Left lung (tissue), 4 donors: ENCODE measurements at regions not wholly inside any gene's neighbourhood (a gene's known extent, or its start where the extent isn't known, plus 50 kb on each side); places are given as distances from the start of the nearest gene placed in this dataset.

ENCODE experiments used
- ATAC-seq: fragments of 200-7000 bp; cut with Tn5 transposase; one replicate; pipeline ENCODE4 v1.9.1; 2020; ENCODE audit warnings: moderate library complexity
- DNase-seq, 4 donors: peaks; one replicate each; pipeline ENCODE4 v3.0.0-alpha.2; 2013 to 2020
- H3K27ac ChIP-seq, 2 donors: fragments of 200-600 bp; sonication (generic) in 1 of 2; one replicate each; pipeline versions ENCODE4 v1.5.0 to v1.8.0; 2020 to 2021
- H3K27me3 ChIP-seq, 2 donors: fragments of 200-600 bp; sonication (generic) in 1 of 2; one replicate each; pipeline versions ENCODE4 v1.5.0 to v1.8.0; 2020 to 2021
- H3K36me3 ChIP-seq, 2 donors: fragments of 200-600 bp; sonication (generic) in 1 of 2; one replicate each; pipeline versions ENCODE4 v1.5.0 to v1.8.0; 2020 to 2021
- H3K4me1 ChIP-seq, 2 donors: fragments of 200-600 bp; one replicate each; pipeline ENCODE4 v1.8.0; 2021
- H3K4me3 ChIP-seq, 2 donors: fragments of 200-600 bp; sonication (generic) in 1 of 2; one replicate each; pipeline versions ENCODE4 v1.5.0 to v1.8.0; 2020 to 2021; ENCODE audit warnings: mild to moderate bottlenecking in 1 of 2
- H3K9me3 ChIP-seq, 2 donors: fragments of 200-600 bp; sonication (generic) in 1 of 2; one replicate each; pipeline versions ENCODE4 v1.5.0 to v1.8.0; 2020 to 2021
- CTCF ChIP-seq, 2 donors: fragments of 200-600 bp; sonication (generic) in 1 of 2; IDR thresholded peaks; one replicate each; pipeline versions ENCODE4 v1.5.0 to v1.8.0; 2021; ENCODE audit warnings: antibody characterized with exemption in 2 of 2
- intact Hi-C, 2 donors: fragments of 100-400 bp; cut with DNase I; formaldehyde crosslinking; loops; one replicate each; pipeline versions ENCODE4 v1.11.2 to v1.14.2; 2022
- donor health status: DM: no; HTN: yes; CAD: no.
- donor health status: DM: no; HTN: no; CAD: no.

- H3K36me3 ChIP-seq = no peaks in the 10 kb centered on the region
- intact Hi-C loops = no loop called here
- no peaks in the 10 kb centered on the region for H3K9me3 ChIP-seq
- H3K27me3 ChIP-seq = peaks cover 21 to 56% of the 10 kb centered on the region in 2 donors
- no peak for TF ChIP-seq CTCF (IDR thresholded peaks at IDR 0.05)
- H3K27ac ChIP-seq = no peak overlapping the region
- ATAC-seq (no peak), DNase-seq (no peak)
- no peak overlapping the region for H3K4me3 ChIP-seq
- H3K4me1 ChIP-seq = no peaks in the 10 kb centered on the region
Observed at GRCh38 chr5:1933364-1934055, 50.8 kb upstream of the IRX4 start.
